ENCODE measurements at regions not wholly inside any gene's neighbourhood (a gene's known extent, or its start where the extent isn't known, plus 50 kb on each side); places are given as distances from the start of the nearest gene placed in this dataset.

DNA sequence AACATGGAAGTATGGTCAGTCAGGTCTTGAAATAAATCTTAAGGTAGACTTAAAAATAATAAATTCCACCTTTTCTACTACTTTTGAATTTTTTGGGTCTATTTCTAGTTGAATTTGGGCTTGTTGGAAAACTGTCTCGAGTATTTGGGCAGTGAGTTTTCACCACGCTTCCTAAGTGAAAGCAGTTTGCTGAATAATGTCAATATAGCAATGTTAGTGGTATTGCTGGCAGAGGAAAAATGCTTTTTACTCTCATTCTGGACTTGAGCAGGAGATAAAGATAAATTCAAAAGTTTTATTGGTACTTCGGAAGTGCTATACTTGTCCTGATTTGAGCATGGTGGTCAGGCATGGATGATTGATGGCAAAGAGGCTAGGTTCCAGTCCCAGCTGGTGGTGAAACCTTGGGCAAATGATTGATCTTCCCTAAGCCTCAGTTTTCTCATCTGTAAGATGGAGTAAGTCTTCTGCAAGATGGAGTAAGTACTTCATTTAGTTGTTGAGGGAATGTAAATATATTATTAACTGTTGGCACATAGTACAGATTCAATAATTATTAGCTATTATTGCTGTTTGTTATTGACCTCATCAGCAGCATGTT lies 503.5 kb upstream of the ZEB2 start:
- Histone ChIP-seq H2BK20ac (ENCODE audit: low read depth, low read length, poor library complexity, severe bottlenecking) (no peak overlapping the region), H3K14ac (ENCODE audit: insufficient read depth, low read length) (no peak overlapping the region), H3K23me2 (ENCODE audit: insufficient read length, low read depth, low read length, poor library complexity, severe bottlenecking) (no peaks in the 10 kb centered on the region), H3K79me2 (ENCODE audit: insufficient read depth, low read length) (no peaks in the 10 kb centered on the region), H3K79me1 (ENCODE audit: insufficient read depth, low read depth, low read length, poor library complexity, severe bottlenecking) (no peaks in the 10 kb centered on the region), H2BK12ac (ENCODE audit: insufficient read length, low read depth, low read length) (no peak overlapping the region), H3K4me1 (ENCODE audit: insufficient read depth, low read length) (no peaks in the 10 kb centered on the region; the same call in 1 of the 2 replicates), H3K9ac (ENCODE audit: extremely low read depth, insufficient read length, low read length) (no peak overlapping the region), H3K56ac (ENCODE audit: insufficient read length, low read depth, low read length) (no peak overlapping the region), H4K5ac (ENCODE audit: insufficient read length, low read depth, low read length) (no peak overlapping the region), H2BK120ac (ENCODE audit: low read depth, low read length, poor library complexity, severe bottlenecking) (no peak overlapping the region), H3T11ph (ENCODE audit: low read length) (no peak overlapping the region), H4K91ac (ENCODE audit: insufficient read length, low read depth, low read length) (no peak overlapping the region), H3K4ac (ENCODE audit: low read depth, low read length) (no peak overlapping the region), H4K20me1 (ENCODE audit: control insufficient read depth, insufficient read depth, insufficient read length) (no peaks in the 10 kb centered on the region), H3K27ac (ENCODE audit: insufficient read length, low read depth, low read length) (no peak overlapping the region), H2BK5ac (ENCODE audit: insufficient read length, low read length) (no peak overlapping the region), H3K4me2 (ENCODE audit: insufficient read depth, insufficient read length, low read length) (no peak overlapping the region), H4K8ac (replicated peaks; ENCODE audit: insufficient read length, low read depth, low read length) (no peak overlapping the region), H3K9me3 (ENCODE audit: control insufficient read depth, low read depth, low read length) (no peaks in the 10 kb centered on the region), H2BK15ac (ENCODE audit: low read depth, low read length) (no peak overlapping the region), H3K18ac (ENCODE audit: insufficient read length, low read depth, low read length) (no peak overlapping the region), H2AK5ac (ENCODE audit: insufficient read length, low read length) (no peak overlapping the region), H2AFZ (ENCODE audit: low read length) (no peak overlapping the region), H3K27me3 (ENCODE audit: insufficient read depth, low read length) (no peaks in the 10 kb centered on the region), H3K23ac (ENCODE audit: insufficient read length, low read depth, low read length) (no peak overlapping the region)
- H3K27ac Mint-ChIP-seq = peak overlapping the region in 1 of 3 experiments; percentile 7; a peak in 1 of 7 replicates
- H3K4me1 Mint-ChIP-seq = peaks cover 13 to 15% of the 10 kb centered on the region in 2 experiments
- no peak for DNase-seq
- TF ChIP-seq, protein P1, sequence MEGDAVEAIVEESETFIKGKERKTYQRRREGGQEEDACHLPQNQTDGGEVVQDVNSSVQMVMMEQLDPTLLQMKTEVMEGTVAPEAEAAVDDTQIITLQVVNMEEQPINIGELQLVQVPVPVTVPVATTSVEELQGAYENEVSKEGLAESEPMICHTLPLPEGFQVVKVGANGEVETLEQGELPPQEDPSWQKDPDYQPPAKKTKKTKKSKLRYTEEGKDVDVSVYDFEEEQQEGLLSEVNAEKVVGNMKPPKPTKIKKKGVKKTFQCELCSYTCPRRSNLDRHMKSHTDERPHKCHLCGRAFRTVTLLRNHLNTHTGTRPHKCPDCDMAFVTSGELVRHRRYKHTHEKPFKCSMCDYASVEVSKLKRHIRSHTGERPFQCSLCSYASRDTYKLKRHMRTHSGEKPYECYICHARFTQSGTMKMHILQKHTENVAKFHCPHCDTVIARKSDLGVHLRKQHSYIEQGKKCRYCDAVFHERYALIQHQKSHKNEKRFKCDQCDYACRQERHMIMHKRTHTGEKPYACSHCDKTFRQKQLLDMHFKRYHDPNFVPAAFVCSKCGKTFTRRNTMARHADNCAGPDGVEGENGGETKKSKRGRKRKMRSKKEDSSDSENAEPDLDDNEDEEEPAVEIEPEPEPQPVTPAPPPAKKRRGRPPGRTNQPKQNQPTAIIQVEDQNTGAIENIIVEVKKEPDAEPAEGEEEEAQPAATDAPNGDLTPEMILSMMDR (conservative IDR thresholded peaks at IDR 0.05) = no peak
- H3K36me3 Mint-ChIP-seq (ENCODE audit: insufficient read depth in 1 of 3, low read depth in 3 of 3) = no peaks in the 10 kb centered on the region
- WGBS (ENCODE audit: extremely low coverage, insufficient read length, low lambda C conversion rate) = no CpG with 5 or more reads among the region's 3 CpGs
- no peak overlapping the region for H3K4me3 Mint-ChIP-seq
- no peaks in the 10 kb centered on the region for H3K9me3 Mint-ChIP-seq
- no peaks in the 10 kb centered on the region for H3K27me3 Mint-ChIP-seq (ENCODE audit: low read depth)
